HG02973 (cell line): ENCODE measurements at regions not wholly inside any gene's neighbourhood (a gene's known extent, or its start where the extent isn't known, plus 50 kb on each side); places are given as distances from the start of the nearest gene placed in this dataset.
"Not testable (repeated sequence)": the region's sequence is repeated elsewhere in the genome, so short reads cannot be mapped to it uniquely, and the experiment has no call there.

Experiments used
- ATAC-seq: cut with Tn5 transposase; IDR thresholded peaks from one replicate; pipeline ENCODE4 v1.9.1; 2021; ENCODE audit warnings: moderate library complexity; ENCODE audit not compliant: unreplicated experiment

DNA sequence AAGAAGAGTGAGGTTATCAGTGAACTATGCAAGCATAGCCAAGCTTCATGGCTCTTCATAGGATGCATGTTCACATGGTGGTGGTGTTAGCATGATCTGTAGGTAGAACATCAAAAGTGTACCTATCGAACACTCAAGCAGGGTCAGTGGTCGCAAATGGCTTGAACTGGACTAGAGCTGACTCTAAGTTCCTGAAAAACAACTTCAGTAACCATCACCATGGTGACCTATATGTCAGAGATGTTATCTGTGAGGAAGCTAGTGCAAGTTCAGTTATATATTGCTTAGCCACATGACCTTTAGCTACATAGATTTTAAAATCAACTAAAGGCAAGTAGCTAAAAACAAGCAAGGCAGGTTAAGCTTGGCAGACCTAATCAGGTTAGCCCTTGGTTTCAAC is 163.1 kb upstream of the AGR3 start:
- no peak for ATAC-seq

DNA sequence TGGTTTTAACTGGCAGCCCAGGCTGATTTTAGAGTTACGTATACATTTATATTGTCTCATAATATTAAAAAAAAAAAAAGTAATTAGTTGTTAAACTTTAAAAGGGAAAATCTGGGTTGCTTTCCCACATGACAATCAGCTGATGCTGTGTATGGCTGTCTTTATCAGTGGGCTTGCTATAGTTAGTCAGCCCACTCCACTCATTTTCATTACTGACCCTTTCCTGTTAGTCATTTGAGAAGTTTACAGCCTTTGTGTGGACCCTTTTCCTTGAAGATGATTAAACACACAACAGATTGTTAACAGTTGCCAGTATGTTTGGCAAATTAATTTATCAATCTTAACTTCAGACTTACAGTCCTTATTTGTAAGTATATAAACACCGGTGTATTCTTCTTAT is 164.5 kb upstream of the AGR3 start:
- ATAC-seq = no peak

DNA sequence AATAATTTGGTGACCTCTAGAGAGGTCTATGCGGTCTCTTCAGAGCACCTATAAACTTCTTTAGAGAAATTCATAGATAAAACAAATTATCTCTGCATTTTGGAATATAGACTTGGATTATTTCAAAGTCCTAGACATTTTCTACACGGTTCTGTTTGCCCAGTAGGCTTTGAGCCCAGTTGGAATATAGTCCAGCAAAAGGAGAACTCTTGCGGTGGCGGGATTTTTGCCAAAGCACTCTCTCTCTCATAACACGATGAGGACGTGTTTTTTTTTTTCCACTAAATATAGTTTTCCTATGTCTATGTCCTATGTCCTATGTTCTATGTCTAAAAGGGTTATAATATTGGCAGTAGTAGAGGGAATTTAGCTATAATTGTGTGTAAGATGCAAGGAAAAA is 164.9 kb upstream of the AGR3 start:
- ATAC-seq = no peak

DNA sequence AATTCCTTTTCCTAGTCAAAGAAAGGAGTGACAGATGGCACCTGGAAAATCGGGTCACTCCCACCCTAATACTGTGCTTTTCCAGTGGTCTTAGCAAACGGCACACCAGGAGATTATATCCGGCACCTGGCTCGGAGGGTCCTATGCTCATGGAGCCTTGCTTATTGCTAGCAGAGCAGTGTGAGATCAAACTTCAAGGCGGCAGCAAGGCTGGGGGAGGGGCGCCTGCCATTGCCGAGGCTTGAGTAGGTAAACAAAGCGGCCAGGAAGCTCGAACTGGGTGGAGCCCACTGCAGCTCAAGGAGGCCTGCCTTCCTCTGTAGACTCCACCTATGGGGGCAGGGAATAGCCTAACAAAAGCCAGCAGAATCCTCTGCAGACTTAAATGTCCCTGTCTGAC is 171.4 kb upstream of the AGR3 start:
- ATAC-seq = not testable (repeated sequence)

DNA sequence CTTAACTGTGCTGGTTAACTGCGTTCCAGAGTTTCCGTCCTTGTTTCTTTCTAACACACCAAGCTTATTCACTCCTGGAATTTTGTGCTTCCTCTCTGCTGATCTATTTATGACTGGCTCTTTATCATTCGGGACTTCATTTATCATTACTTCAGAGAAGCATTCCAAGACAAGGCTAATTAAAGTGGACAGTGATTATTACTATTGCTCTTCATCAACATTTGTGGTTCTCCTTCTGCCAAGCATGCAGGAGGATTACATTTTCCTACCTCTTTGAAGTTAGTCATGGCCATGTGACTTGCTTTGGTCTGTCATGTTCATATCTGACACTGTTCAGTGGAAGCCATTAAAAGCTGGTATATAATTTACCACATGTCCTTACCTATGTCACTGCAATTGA is 172.4 kb upstream of the AGR3 start:
- no peak for ATAC-seq

DNA sequence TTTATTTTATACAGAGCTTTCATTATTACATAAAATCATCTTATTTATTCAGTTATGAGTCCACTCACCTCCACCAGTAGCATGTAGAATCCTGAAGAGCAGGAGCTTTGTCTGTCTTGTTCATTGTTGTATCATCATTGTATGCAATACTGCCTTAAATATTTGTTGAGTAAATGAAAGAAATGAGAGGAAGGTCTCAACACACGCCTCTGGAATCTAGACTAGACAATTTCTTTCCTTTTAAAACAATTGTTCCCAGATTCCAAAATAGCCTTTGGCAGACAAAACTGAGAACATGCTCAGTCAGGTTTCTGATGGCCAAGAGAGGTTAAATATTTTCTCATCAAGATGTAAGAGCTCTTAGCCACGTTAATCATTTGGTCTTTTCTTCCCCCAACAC is 173.1 kb upstream of the AGR3 start:
- ATAC-seq = no peak

DNA sequence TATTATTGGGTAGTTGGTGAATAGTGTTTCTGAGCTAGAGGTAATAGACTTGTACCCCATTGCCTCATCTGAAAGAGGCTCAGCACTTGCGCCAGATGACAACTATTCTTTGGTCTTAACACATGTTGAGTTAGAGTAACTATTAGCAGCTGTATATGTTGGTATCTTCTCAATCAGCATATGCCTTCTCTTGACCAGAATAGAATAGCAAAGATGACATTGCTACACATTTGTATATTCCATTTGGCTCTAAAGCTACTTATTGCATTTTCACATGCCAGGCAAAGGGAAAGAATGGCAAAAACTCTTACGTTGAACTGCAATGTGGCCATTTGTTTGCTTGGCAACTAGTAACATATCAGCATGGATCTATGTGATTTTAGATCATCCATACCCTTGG is 173.8 kb upstream of the AGR3 start:
- ATAC-seq = no peak

DNA sequence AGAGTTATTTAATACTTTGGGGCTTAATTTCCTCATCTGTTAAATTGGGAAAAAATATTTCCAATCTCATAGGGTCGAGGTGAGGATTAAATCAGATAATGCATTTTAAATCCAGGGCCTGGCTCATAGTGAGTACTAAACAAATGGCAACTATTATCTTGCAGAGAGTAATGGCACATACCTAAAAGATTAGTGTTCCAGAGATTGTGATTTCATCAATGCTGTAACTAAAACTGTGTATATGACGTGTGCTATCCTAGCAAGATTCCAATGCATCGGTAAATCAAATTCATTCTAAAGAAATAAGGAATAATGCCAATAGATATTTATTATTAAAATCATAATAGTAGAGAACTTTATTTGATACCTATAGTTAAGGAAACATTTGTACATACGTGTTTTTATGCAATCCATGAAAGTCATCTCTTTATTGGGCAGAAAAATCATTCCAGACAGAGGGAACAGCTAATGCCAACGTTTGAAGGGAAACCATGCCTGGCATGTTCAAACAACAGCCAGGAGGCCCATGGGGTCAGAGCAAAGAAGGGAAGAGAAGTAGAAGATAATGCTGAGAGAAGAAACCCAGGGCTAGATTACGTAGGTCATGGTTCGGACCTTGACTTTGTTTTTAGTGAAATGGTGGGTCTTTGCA is 174.8 kb upstream of the AGR3 start:
- no peak for ATAC-seq

DNA sequence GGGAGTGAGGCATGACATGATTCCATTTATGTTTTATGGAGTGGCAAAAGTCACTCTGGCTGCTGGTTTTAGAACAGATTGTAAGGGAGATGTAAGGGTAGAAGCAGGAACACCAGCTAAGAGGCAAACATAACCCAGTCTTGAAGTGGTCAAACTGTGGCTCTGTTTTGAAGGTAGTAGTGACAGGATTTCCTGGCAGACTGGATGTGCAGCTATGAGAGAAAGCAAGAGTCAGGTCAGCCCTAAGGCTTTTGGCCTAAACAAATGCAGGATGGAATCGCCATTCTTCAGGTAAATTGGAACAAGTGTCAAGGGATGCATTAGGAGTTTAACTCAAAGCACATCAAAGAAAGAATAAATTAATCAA is 175.3 kb upstream of the AGR3 start:
- no peak for ATAC-seq

DNA sequence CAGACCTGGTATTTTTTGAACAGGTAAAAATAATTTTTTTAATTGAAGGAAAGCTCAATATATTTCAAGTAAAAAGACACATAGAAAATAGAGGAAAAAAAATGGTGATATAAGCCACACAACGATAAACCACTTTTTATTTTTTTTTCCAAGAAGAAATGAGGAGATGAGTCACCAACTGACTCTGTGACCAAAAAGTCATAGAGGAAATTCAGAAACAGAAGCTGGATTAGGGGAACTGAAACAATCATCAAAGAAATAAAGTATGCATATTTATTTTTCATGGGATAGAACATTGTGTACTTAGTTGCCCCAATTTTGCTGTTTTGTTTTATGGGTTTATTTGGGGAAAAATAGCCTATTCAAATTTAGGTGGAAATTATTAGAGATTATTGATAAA is 176.8 kb upstream of the AGR3 start:
- ATAC-seq = no peak

DNA sequence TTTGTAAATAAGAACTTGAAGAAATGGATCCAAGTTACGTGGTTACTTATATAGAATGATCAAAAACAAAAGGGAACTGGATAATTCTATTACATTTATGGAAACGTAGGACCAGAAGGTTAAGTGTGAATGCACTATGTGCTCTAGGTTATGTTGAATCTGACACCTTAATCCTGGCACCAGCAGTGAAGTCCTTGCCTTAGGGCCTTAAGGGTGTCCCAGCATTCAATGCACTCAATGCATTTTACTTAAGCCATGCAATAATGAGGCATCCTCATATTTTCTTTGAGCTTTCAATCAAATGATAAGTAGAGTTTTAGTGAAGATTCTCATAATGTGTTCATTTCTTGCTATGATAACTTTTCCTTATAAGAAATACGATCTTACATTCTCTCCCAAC is 178.3 kb upstream of the AGR3 start:
- ATAC-seq = no peak

DNA sequence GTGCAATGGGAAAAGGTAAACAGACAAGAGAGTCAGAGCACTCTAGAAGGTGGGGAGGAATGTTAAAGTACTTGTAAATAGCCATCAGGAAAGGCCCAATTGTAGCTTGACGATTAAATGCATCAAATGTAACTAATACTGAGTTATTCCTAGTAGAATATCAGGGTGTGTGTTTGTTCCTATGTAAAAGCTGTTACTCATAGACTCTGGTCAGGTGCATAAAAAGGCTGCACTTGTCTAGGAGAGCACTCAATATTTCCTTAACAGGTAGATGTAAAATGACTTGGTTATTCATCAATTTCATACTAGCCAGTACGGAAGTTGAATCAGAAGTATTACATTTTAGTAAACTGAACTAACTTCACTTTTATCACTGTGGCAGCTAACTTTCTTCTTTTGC is 179.7 kb upstream of the AGR3 start:
- ATAC-seq = no peak

DNA sequence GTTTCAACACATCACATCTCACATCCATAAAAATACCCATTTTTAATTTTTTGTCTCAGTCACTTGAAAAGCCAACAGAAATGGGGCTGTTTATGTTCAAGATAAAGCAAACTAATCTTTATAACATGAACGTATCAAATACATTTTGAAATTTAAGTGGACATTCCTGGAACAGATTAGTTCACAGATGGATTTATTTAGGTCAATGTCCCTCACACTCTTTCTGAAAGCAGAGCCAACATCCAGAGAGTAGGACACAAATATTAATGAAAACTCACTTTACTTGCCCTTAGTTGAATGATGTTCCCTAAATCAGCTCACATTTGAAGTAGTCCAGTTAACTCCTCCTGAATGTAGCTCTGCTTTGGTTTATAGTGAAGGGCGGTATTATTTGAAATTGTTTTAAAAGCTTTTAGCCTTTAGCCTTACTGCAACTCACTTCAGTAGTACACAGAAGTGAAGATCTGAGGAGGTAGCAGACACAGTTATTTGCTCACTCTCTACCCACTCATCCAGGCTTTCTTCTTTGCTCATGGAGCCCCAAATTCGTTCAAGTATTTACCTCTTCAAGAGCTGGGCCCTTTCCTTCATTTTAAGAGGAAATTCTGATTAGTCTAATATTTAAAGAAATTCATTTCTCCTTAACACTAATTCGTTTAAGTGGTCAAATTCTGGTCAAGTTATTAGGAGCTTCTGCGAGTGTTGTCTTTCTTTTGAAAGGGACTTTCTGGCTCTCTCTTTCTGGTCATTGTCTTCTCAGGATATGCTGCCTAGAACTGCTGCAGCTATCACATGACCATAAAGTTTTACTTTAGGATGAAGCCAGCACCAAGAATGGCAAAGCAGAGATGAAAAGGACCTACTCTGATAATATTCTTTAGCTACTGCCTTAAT is 180.6 kb upstream of the AGR3 start:
- ATAC-seq = no peak

DNA sequence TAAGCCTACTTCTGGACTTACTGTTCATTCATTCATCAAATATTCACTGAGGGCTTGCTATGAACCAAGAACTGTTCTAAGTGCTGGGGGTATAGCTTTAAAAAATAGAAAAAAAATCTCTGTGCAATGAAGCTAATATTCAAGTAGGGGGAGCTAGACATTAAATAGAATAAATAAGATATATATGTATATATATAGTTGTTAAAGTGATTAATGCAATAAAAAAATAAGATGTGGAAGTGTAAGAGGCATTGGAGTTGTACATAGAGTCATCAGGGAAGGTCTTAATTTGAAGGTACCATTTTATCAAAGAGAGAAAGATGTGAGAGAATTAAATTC is 181.2 kb upstream of the AGR3 start:
- ATAC-seq = no peak

DNA sequence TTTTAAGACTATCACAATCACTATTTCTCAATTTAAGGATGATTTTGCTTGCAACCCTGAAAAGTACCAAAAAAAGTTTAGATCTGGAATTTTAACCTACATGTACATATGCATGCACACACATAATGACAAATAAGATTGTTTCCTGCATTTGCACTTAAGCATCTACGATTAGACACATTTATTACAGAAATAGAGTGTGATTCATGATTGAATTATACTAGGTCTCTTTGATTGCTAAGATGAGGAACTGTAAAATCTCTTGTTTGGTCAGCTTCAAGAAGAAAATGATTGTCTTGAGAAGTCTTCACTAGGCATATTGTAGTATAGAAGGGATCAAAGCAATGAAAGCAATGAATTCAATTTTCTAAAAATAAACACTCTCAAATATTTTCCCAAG is 185.9 kb upstream of the AGR3 start:
- no peak for ATAC-seq

DNA sequence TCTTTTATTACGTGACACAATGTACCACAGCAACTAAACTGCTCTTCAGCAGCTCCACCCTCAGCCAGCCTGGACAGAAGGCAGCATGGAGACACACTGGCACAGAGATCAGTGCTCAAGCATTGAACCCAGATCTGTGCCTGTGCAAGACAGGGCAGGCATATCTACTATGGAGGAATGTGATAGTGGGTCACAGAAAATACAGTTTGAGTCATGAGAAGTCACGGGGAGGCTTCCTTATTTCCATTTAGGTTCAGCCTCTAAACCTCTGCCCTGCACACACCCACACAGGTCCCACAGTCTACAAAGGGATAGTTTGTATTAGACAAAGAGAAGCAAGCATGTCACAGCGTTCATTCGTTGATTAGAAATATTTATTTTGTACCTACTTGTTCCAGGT is 187.4 kb upstream of the AGR3 start:
- ATAC-seq = peak; percentile 60

DNA sequence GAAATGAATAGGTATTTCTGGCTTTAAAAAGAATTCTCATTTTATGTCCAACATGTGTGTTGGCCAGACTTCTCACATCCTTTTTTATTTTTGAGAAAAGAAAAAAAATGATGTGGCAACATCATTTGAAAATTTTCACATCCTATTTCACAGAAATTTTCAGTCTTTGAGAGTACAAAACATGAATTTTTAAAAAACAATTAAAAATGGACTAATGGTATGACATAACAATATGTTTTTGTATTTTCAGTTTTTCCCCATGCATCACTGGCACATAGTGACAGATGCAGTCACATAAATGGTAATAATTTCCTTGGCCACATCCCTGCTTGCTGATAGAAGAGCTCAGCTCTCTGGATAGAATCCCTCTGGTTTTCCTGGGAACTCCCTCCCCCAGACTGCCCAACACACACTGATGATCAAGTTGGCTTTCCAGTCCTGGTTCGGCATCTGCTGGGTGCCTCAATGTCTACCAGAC is 188.5 kb upstream of the AGR3 start:
- no peak for ATAC-seq

DNA sequence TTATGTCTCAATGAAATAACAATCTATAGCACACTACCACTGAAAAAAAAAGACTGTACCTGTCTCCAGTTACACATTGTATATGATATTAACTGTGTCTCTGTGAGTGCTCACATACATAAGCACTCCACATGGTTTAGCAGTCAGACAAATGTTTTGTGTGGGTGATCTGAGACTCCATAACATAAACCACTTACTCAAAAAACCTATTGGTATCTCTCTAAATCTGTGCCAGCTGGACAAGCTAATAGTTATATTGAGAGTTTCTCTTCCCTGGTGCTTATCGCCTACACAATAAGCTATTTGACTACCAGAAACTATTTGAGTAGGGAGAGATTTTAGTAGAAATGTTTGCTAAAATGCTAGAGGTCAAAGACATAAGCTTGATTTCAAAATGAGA is 190.1 kb upstream of the AGR3 start:
- peak; percentile 63 for ATAC-seq

DNA sequence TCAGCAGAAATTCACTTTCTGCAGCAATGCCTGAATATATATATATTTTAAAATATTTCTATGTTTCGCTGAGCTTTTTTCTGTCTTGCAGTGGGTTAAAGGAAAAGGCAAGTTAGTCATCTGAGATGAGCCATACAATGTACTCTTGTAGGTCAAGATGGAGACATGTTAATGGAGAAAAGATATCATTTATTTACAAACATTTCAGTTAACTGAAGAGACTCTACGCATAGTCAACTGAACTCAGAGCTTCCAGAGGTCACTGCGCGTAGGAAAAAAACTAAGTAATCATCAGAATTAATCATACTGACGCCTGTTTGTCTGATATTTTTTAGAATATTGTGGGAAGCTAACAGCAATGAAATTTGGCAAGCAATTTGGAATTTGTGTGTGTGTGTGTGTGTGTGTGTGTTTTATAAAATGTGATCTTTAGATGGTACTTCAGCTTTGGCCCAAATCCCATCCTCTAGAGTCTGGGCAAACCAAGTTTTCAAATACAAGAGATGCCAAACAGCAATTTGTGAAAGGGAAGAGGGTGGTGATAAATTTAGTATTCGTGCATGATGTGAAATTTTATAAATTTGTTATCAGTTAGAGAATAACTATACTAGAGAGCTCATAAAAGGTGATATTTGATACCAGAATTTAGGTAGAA is 193.9 kb upstream of the AGR3 start:
- ATAC-seq = no peak

DNA sequence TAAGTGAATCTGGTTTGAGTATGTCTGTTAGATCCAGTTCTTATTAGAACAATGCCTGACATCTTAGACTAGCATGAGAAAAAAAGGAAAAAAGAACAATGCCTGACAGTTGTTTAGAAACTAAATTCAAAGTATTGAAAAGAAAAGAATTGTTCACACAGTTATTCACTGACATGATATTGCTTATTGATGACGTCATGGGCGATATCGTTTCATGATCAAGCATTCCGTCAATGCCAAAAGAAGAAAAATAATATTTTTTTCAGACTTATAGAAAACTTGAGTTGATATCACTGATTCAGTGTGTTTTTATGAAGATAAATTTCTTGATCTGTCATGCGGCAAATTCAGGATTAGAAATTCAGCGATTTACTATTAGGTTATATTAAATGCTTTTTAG is 196.5 kb upstream of the AGR3 start:
- no peak for ATAC-seq

DNA sequence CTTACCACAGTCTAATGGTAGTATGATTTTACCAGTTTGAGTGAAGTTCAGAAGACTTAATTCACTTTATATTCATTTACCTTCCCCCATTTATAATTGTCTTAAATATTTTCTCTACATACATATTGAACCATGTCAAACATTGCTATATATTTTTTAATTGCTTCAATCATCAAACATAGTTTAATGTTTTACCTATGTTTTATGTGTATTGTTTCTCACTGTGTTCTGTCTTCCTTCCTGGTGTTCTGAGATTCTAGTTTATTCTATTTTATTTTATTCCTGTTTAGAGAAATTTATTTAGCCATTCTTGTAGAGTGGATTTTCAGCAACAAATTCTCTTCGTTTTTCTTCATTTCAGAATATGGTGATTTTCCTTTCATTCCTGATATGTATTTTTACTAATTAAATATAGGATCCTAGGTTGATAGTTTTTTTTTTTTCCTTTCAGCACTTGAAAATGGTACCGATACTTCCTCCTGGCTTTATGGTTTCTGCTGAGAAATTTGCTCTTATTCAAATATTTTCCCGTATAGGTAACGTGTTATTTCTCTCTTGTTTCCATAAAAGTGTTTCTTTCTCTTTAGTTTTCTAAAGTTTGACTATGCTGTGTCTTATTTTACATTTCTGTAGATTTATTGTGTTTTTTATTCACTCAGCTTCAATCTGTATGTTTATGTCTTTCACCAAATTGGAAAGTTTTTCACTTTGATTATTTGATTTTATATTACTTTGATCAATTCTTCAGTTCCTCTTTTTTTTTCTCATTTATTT is 201.8 kb upstream of the AGR3 start:
- no peak for ATAC-seq

DNA sequence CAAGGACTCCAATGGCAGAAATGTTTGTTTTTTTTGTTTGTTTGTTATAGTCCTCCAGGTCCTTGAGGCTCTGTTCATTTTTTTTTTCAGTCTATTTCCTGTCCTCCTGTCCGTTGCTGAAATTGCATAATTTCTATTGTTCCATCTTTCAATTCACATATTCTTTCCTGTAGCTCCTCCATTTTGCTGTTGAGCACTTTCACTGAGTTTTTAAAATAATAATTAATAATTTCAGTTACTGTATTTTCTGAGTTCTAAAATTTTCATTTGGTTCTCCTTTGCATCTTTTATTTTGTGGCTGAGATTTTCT is 202.3 kb upstream of the AGR3 start:
- no peak for ATAC-seq
